ENCODE measurements at regions not wholly inside any gene's neighbourhood (a gene's known extent, or its start where the extent isn't known, plus 50 kb on each side); places are given as distances from the start of the nearest gene placed in this dataset.

GRCh38 chr12:38151991-38152700 is 164.4 kb upstream of the ALG10B start:
- H3K9me3 Mint-ChIP-seq: peaks cover 8% of the 10 kb centered on the region

GRCh38 chr12:38152816-38153736 is 163.5 kb upstream of the ALG10B start:
- Mint-ChIP-seq H3K9me3 (no peaks in the 10 kb centered on the region), H3K36me3 (ENCODE audit: low read depth) (no peaks in the 10 kb centered on the region), H3K27ac (no peak overlapping the region), H3K4me1 (ENCODE audit: low read depth) (no peaks in the 10 kb centered on the region), H3K4me3 (no peak overlapping the region), H3K27me3 (no peaks in the 10 kb centered on the region)
- DNase-seq: no peak

More at GRCh38 chr12:38151991-38152700, 164.4 kb upstream of the ALG10B start:
- H3K27ac Mint-ChIP-seq: no peak overlapping the region
- H3K4me3 Mint-ChIP-seq: no peak overlapping the region
- H3K27me3 Mint-ChIP-seq: no peaks in the 10 kb centered on the region
- no peaks in the 10 kb centered on the region for H3K4me1 Mint-ChIP-seq (ENCODE audit: low read depth)
- H3K36me3 Mint-ChIP-seq (ENCODE audit: low read depth): no peaks in the 10 kb centered on the region
- no peak for DNase-seq

GRCh38 chr12:38153737-38154061 is 162.9 kb upstream of the ALG10B start:
- Mint-ChIP-seq H3K27ac (no peak overlapping the region), H3K36me3 (ENCODE audit: low read depth) (no peaks in the 10 kb centered on the region), H3K4me3 (no peak overlapping the region), H3K9me3 (no peaks in the 10 kb centered on the region), H3K4me1 (ENCODE audit: low read depth) (no peaks in the 10 kb centered on the region), H3K27me3 (no peaks in the 10 kb centered on the region)
- DNase-seq: no peak

- Mint-ChIP-seq H3K27me3 (no peaks in the 10 kb centered on the region), H3K4me3 (no peak overlapping the region), H3K9me3 (no peaks in the 10 kb centered on the region), H3K36me3 (ENCODE audit: low read depth) (no peaks in the 10 kb centered on the region), H3K27ac (no peak overlapping the region), H3K4me1 (ENCODE audit: low read depth) (no peaks in the 10 kb centered on the region)
- no peak for DNase-seq
Observed at GRCh38 chr12:38154096-38155019, 162.2 kb upstream of the ALG10B start.

- Mint-ChIP-seq H3K27ac (no peak overlapping the region), H3K4me3 (no peak overlapping the region), H3K36me3 (ENCODE audit: low read depth) (no peaks in the 10 kb centered on the region), H3K4me1 (ENCODE audit: low read depth) (no peaks in the 10 kb centered on the region), H3K9me3 (no peaks in the 10 kb centered on the region), H3K27me3 (no peaks in the 10 kb centered on the region)
- no peak for DNase-seq
Observed at GRCh38 chr12:38155020-38155395, 161.6 kb upstream of the ALG10B start.

- no peak for DNase-seq
- Mint-ChIP-seq H3K27ac (no peak overlapping the region), H3K36me3 (ENCODE audit: low read depth) (no peaks in the 10 kb centered on the region), H3K9me3 (no peaks in the 10 kb centered on the region), H3K4me3 (no peak overlapping the region), H3K4me1 (ENCODE audit: low read depth) (no peaks in the 10 kb centered on the region), H3K27me3 (no peaks in the 10 kb centered on the region)
Observed at GRCh38 chr12:38155526-38156496, 160.8 kb upstream of the ALG10B start.

- H3K4me3 Mint-ChIP-seq: no peak overlapping the region
- H3K27ac Mint-ChIP-seq: no peak overlapping the region
- DNase-seq: no peak
- H3K27me3 Mint-ChIP-seq: no peaks in the 10 kb centered on the region
- no peaks in the 10 kb centered on the region for H3K9me3 Mint-ChIP-seq
- H3K36me3 Mint-ChIP-seq (ENCODE audit: low read depth): no peaks in the 10 kb centered on the region
- H3K4me1 Mint-ChIP-seq (ENCODE audit: low read depth): no peaks in the 10 kb centered on the region
Observed at GRCh38 chr12:38156497-38157245, 159.9 kb upstream of the ALG10B start.

- H3K27ac Mint-ChIP-seq: no peak overlapping the region
- H3K9me3 Mint-ChIP-seq: no peaks in the 10 kb centered on the region
- no peak overlapping the region for H3K4me3 Mint-ChIP-seq
- no peaks in the 10 kb centered on the region for H3K4me1 Mint-ChIP-seq (ENCODE audit: low read depth)
- H3K27me3 Mint-ChIP-seq: no peaks in the 10 kb centered on the region
- no peaks in the 10 kb centered on the region for H3K36me3 Mint-ChIP-seq (ENCODE audit: low read depth)
- no peak for DNase-seq
Observed at GRCh38 chr12:38157274-38157932, 159.2 kb upstream of the ALG10B start.

- Mint-ChIP-seq H3K27me3 (no peaks in the 10 kb centered on the region), H3K9me3 (no peaks in the 10 kb centered on the region), H3K27ac (no peak overlapping the region), H3K4me3 (no peak overlapping the region), H3K36me3 (ENCODE audit: low read depth) (no peaks in the 10 kb centered on the region), H3K4me1 (ENCODE audit: low read depth) (no peaks in the 10 kb centered on the region)
- DNase-seq: no peak
Observed at GRCh38 chr12:38157933-38158401, 158.6 kb upstream of the ALG10B start.

- H3K9me3 Mint-ChIP-seq: no peaks in the 10 kb centered on the region
- no peaks in the 10 kb centered on the region for H3K36me3 Mint-ChIP-seq (ENCODE audit: low read depth)
- H3K27ac Mint-ChIP-seq: no peak overlapping the region
- H3K4me3 Mint-ChIP-seq: no peak overlapping the region
- DNase-seq: no peak
- H3K27me3 Mint-ChIP-seq: no peaks in the 10 kb centered on the region
- no peaks in the 10 kb centered on the region for H3K4me1 Mint-ChIP-seq (ENCODE audit: low read depth)
Observed at GRCh38 chr12:38158428-38159091, 158.0 kb upstream of the ALG10B start.

GRCh38 chr12:38159092-38159551 is 157.5 kb upstream of the ALG10B start:
- Mint-ChIP-seq H3K27ac (no peak overlapping the region), H3K9me3 (no peaks in the 10 kb centered on the region), H3K4me3 (no peak overlapping the region), H3K36me3 (ENCODE audit: low read depth) (no peaks in the 10 kb centered on the region), H3K27me3 (no peaks in the 10 kb centered on the region), H3K4me1 (ENCODE audit: low read depth) (no peaks in the 10 kb centered on the region)
- DNase-seq: no peak

- DNase-seq: no peak
- H3K36me3 Mint-ChIP-seq (ENCODE audit: low read depth): no peaks in the 10 kb centered on the region
- no peaks in the 10 kb centered on the region for H3K4me1 Mint-ChIP-seq (ENCODE audit: low read depth)
- no peak overlapping the region for H3K27ac Mint-ChIP-seq
- no peaks in the 10 kb centered on the region for H3K27me3 Mint-ChIP-seq
- no peaks in the 10 kb centered on the region for H3K9me3 Mint-ChIP-seq
- H3K4me3 Mint-ChIP-seq: no peak overlapping the region
Observed at GRCh38 chr12:38159591-38160317, 156.8 kb upstream of the ALG10B start.
